ENCODE measurements at regions not wholly inside any gene's neighbourhood (a gene's known extent, or its start where the extent isn't known, plus 50 kb on each side); places are given as distances from the start of the nearest gene placed in this dataset.

DNA sequence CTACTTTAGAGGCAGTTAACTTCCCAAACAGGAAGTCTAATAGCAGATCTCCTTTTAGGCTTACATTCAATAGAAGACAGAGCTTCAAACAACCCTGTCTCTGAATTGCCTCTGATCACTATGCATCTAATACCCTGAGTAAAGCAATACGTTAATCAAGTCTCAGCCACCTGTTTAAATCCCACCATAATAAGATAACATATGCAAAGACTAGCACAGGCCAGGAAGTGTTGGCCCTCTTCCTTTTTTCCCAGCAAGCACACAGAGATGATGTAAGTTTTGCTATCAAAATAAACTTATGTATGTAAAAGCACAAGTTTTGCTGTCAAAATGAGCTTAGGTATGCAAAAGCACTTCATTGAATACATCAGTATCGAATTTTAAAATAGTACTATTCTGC lies 385.5 kb downstream of the RND3 start:
- H3K9ac ChIP-seq (ENCODE audit: control insufficient read depth, extremely low read depth, insufficient read depth, low read length): no peak overlapping the region
- no peaks in the 10 kb centered on the region for H3K9me3 ChIP-seq (ENCODE audit: control insufficient read depth, low read depth, low read length)
- no peaks in the 10 kb centered on the region for H3K79me2 ChIP-seq (ENCODE audit: control insufficient read depth, insufficient read depth, low read length)
- no peaks in the 10 kb centered on the region for H4K20me1 ChIP-seq (ENCODE audit: control insufficient read depth, extremely low read depth, insufficient read depth, low read length)
- peaks cover 10% of the 10 kb centered on the region for H3K4me1 ChIP-seq (ENCODE audit: control insufficient read depth, extremely low read depth, insufficient read depth, low read length)
- no peaks in the 10 kb centered on the region for H3K36me3 ChIP-seq (ENCODE audit: control insufficient read depth in 2 of 2, extremely low read depth in 1 of 2, insufficient read depth in 2 of 2, low read length in 2 of 2)
- H3K9me1 ChIP-seq (ENCODE audit: control insufficient read depth, extremely low read depth, insufficient read depth, low read length): no peaks in the 10 kb centered on the region
- no peak overlapping the region for H3K27ac ChIP-seq (ENCODE audit: control insufficient read depth, insufficient read depth, low read length)
- no peaks in the 10 kb centered on the region for H3K27me3 ChIP-seq (ENCODE audit: control insufficient read depth, extremely low read depth, insufficient read depth, low read length)
- dilution Hi-C loops (cut with MboI; ENCODE audit: extremely low pct_ligation_motif_present, low sequenced_read_pairs): no loop called here
- no peak overlapping the region for H3K4me3 ChIP-seq (ENCODE audit: control insufficient read depth in 2 of 3, extremely low read depth in 1 of 3, insufficient read depth in 2 of 3, low read depth in 1 of 3, low read length in 3 of 3)
- H3K4me2 ChIP-seq (ENCODE audit: control insufficient read depth, extremely low read depth, insufficient read depth, low read depth, low read length): no peak overlapping the region
- FAIRE-seq (no peak), DNase-seq (ENCODE audit: low read depth, low spot score) (no peak)
- no peak overlapping the region for H2AFZ ChIP-seq (ENCODE audit: control insufficient read depth, low read length)
- TF ChIP-seq, protein P1, sequence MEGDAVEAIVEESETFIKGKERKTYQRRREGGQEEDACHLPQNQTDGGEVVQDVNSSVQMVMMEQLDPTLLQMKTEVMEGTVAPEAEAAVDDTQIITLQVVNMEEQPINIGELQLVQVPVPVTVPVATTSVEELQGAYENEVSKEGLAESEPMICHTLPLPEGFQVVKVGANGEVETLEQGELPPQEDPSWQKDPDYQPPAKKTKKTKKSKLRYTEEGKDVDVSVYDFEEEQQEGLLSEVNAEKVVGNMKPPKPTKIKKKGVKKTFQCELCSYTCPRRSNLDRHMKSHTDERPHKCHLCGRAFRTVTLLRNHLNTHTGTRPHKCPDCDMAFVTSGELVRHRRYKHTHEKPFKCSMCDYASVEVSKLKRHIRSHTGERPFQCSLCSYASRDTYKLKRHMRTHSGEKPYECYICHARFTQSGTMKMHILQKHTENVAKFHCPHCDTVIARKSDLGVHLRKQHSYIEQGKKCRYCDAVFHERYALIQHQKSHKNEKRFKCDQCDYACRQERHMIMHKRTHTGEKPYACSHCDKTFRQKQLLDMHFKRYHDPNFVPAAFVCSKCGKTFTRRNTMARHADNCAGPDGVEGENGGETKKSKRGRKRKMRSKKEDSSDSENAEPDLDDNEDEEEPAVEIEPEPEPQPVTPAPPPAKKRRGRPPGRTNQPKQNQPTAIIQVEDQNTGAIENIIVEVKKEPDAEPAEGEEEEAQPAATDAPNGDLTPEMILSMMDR (optimal IDR thresholded peaks at IDR 0.05 in 1 of 3, IDR thresholded peaks at IDR 0.05 in 1 of 3, conservative IDR thresholded peaks at IDR 0.05 in 1 of 3; ENCODE audit: extremely low read depth in 1 of 3, insufficient read depth in 2 of 3, low read length in 3 of 3): no peak
- TF ChIP-seq EZH2 (IDR thresholded peaks at IDR 0.05; ENCODE audit: low read length): no peak

DNA sequence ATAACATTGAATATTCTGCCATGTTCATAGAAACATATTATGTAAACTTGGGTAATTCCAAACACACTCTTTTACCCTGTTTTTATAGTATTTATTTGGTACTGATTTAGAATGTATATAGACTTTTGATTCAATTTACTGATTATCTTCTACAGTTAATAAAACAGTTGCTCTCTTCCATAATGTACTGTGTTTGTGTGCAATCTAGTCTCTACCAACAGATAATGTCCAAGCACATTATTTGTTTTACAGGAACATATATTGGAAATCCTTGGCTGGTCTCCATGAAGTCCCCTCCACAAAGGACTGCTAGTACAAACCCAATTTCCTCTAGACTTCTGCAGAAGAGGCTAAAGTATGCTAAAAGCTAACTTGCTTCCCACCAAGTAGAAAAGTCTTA lies 386.6 kb downstream of the RND3 start:
- TF ChIP-seq, protein P1 (optimal IDR thresholded peaks at IDR 0.05 in 1 of 3, IDR thresholded peaks at IDR 0.05 in 1 of 3, conservative IDR thresholded peaks at IDR 0.05 in 1 of 3; ENCODE audit: extremely low read depth in 1 of 3, insufficient read depth in 2 of 3, low read length in 3 of 3): no peak
- TF ChIP-seq EZH2 (IDR thresholded peaks at IDR 0.05; ENCODE audit: low read length): no peak
- H3K9me1 ChIP-seq (ENCODE audit: control insufficient read depth, extremely low read depth, insufficient read depth, low read length): no peaks in the 10 kb centered on the region

More for the DNA sequence above, 386.6 kb downstream of the RND3 start:
- Histone ChIP-seq H3K4me2 (ENCODE audit: control insufficient read depth, extremely low read depth, insufficient read depth, low read depth, low read length) (no peak overlapping the region), H3K9ac (ENCODE audit: control insufficient read depth, extremely low read depth, insufficient read depth, low read length) (no peak overlapping the region), H2AFZ (ENCODE audit: control insufficient read depth, low read length) (no peak overlapping the region), H4K20me1 (ENCODE audit: control insufficient read depth, extremely low read depth, insufficient read depth, low read length) (no peaks in the 10 kb centered on the region), H3K4me3 (ENCODE audit: control insufficient read depth in 2 of 3, extremely low read depth in 1 of 3, insufficient read depth in 2 of 3, low read depth in 1 of 3, low read length in 3 of 3) (no peak overlapping the region), H3K9me3 (ENCODE audit: control insufficient read depth, low read depth, low read length) (no peaks in the 10 kb centered on the region), H3K79me2 (ENCODE audit: control insufficient read depth, insufficient read depth, low read length) (no peaks in the 10 kb centered on the region), H3K36me3 (ENCODE audit: control insufficient read depth in 2 of 2, extremely low read depth in 1 of 2, insufficient read depth in 2 of 2, low read length in 2 of 2) (no peaks in the 10 kb centered on the region), H3K27me3 (ENCODE audit: control insufficient read depth, extremely low read depth, insufficient read depth, low read length) (no peaks in the 10 kb centered on the region), H3K4me1 (ENCODE audit: control insufficient read depth, extremely low read depth, insufficient read depth, low read length) (peaks cover 10% of the 10 kb centered on the region), H3K27ac (ENCODE audit: control insufficient read depth, insufficient read depth, low read length) (no peak overlapping the region)
- dilution Hi-C loops (cut with MboI; ENCODE audit: extremely low pct_ligation_motif_present, low sequenced_read_pairs): no loop called here
- DNase-seq (ENCODE audit: low read depth, low spot score): no peak
- no peak for FAIRE-seq

Measured in keratinocyte (primary cell).